SK-N-SH (cell line): ENCODE measurements at regions not wholly inside any gene's neighbourhood (a gene's known extent, or its start where the extent isn't known, plus 50 kb on each side); places are given as distances from the start of the nearest gene placed in this dataset.

Experiments used
- CTCF ChIA-PET: fragments of 300-600, 350-600 bp; formaldehyde crosslinking; extraction: SDS; loops from one replicate; lab custom pipeline; 2021; lab: Yijun Ruan, JAX
- POLR2A ChIA-PET: fragments of 350-600 bp; sonication (Branson Sonifier 250); formaldehyde crosslinking; extraction: SDS; loops from one replicate; lab custom pipeline; 2020; ENCODE audit warnings: antibody characterized with exemption, inconsistent platforms; lab: Yijun Ruan, JAX
- DNase-seq: peaks from one replicate; pipeline ENCODE4 v3.0.0; 2012
- H2AFZ ChIP-seq: fragments of 200-600 bp; sonication (generic); 2 replicates; pipeline ENCODE4 v1.8.1; 2016; ENCODE audit warnings: antibody characterized with exemption, mild to moderate bottlenecking, low read depth
- H3F3A ChIP-seq: fragments of 200-600 bp; sonication (generic); replicated peaks from 2 replicates; pipeline ENCODE3; 2016; ENCODE audit warnings: antibody characterized with exemption, mild to moderate bottlenecking; ENCODE audit not compliant: insufficient read depth
- H3K27ac ChIP-seq, 2 experiments: fragments of 200-500 bp in 1 of 2; fragments of 200-600 bp in 1 of 2; sonication (Bioruptor generic) in 1 of 2; sonication (generic), shearing (Covaris generic) in 1 of 2; 2 replicates each; pipeline versions ENCODE4 v1.5.1 to v1.6.1; 2014 to 2016; ENCODE audit warnings: low read depth in 2 of 2, inconsistent platforms in 1 of 2, low read length in 1 of 2, mild to moderate bottlenecking in 1 of 2, mixed read lengths in 1 of 2
- H3K27me3 ChIP-seq: fragments of 200-600 bp; sonication (generic), shearing (Covaris generic); 2 replicates; pipeline ENCODE4 v1.6.1; 2016; ENCODE audit warnings: mixed run types; ENCODE audit not compliant: insufficient read depth
- H3K36me3 ChIP-seq, 2 experiments: fragments of 200-500 bp in 1 of 2; fragments of 200-600 bp in 1 of 2; sonication (Bioruptor generic) in 1 of 2; sonication (generic) in 1 of 2; replicated peaks in 1 of 2; 2 replicates each; pipeline versions ENCODE3 to v1.5.1; 2014 to 2016; ENCODE audit warnings: low read length in 1 of 2, mild to moderate bottlenecking in 1 of 2; ENCODE audit not compliant: insufficient read depth in 2 of 2, control insufficient read depth in 1 of 2
- H3K4me1 ChIP-seq, 2 experiments: fragments of 200-500 bp in 1 of 2; fragments of 200-600 bp in 1 of 2; sonication (Bioruptor generic) in 1 of 2; sonication (generic), shearing (Covaris generic) in 1 of 2; 2 replicates each; pipeline versions ENCODE4 v1.5.1 to v1.6.1; 2014 to 2016; ENCODE audit warnings: low read depth in 1 of 2, low read length in 1 of 2, mixed run types in 1 of 2; ENCODE audit not compliant: insufficient read depth in 2 of 2, control insufficient read depth in 1 of 2
- H3K4me2 ChIP-seq: fragments of 200-600 bp; sonication (generic), shearing (Covaris generic); 2 replicates; pipeline ENCODE4 v1.6.1; 2017; ENCODE audit warnings: mixed run types
- H3K4me3 ChIP-seq, 2 experiments: fragments of 200-500 bp in 1 of 2; fragments of 200-600 bp in 1 of 2; sonication (Bioruptor generic) in 1 of 2; sonication (generic), shearing (Covaris generic) in 1 of 2; 2 replicates each; pipeline versions ENCODE4 v1.5.1 to v1.8.1; 2014 to 2016; ENCODE audit warnings: low read depth in 2 of 2, inconsistent platforms in 1 of 2, low read length in 1 of 2, mild to moderate bottlenecking in 1 of 2, mixed read lengths in 1 of 2, moderate library complexity in 1 of 2
- H3K79me2 ChIP-seq: fragments of 200-600 bp; sonication (generic); 2 replicates; pipeline ENCODE4 v1.8.1; 2017; ENCODE audit warnings: mild to moderate bottlenecking; ENCODE audit not compliant: insufficient read depth
- H3K9ac ChIP-seq: fragments of 200-600 bp; sonication (generic); 2 replicates; pipeline ENCODE4 v1.6.1; 2017; ENCODE audit warnings: mixed run types
- H3K9me2 ChIP-seq: fragments of 200-600 bp; sonication (generic); 2 replicates; pipeline ENCODE4 v1.6.1; 2017; ENCODE audit warnings: mixed run types
- H3K9me3 ChIP-seq: fragments of 200-600 bp; sonication (generic); 2 replicates; pipeline ENCODE4 v1.6.1; 2017; ENCODE audit warnings: mixed run types, mild to moderate bottlenecking, moderate library complexity
- H4K20me1 ChIP-seq: fragments of 200-600 bp; sonication (generic); 2 replicates; pipeline ENCODE4 v1.6.1; 2017; ENCODE audit warnings: mild to moderate bottlenecking, mixed run types; ENCODE audit not compliant: insufficient read depth
- FOSL2 ChIP-seq: IDR thresholded peaks from 2 replicates; pipeline ENCODE4 v1.4.0; 2012; ENCODE audit warnings: low read depth, mild to moderate bottlenecking, moderate library complexity, borderline replicate concordance
- GABPA ChIP-seq: IDR thresholded peaks from 2 replicates; pipeline ENCODE4 v1.4.0; 2012; ENCODE audit warnings: low read depth, mild to moderate bottlenecking
- IRF3 ChIP-seq: fragments of 150-350 bp; IDR thresholded peaks from 2 replicates; pipeline ENCODE4 v1.6.1; 2016; ENCODE audit warnings: mild to moderate bottlenecking, low read depth, low read length
- MXI1 ChIP-seq: IDR thresholded peaks from 2 replicates; pipeline ENCODE4 v1.6.1; 2012; ENCODE audit warnings: mild to moderate bottlenecking, low read depth, low read length, improper control_type of control experiment
- POLR2AphosphoS5 ChIP-seq: IDR thresholded peaks from 2 replicates; pipeline ENCODE4 v1.6.1; 2012; ENCODE audit warnings: low read depth, low read length
- RAD21 ChIP-seq: IDR thresholded peaks from 2 replicates; pipeline ENCODE4 v1.6.1; 2012; ENCODE audit warnings: mild to moderate bottlenecking, low read length
- REST ChIP-seq: IDR thresholded peaks from 2 replicates; pipeline ENCODE4 v1.6.1; 2012; ENCODE audit warnings: mild to moderate bottlenecking, low read depth, low read length, moderate library complexity
- WGBS: methylation state at CpG from one replicate; pipeline ENCODE4 v1.1.6; 2017; ENCODE audit warnings: low lambda C conversion rate; 5-methylcytosine and 5-hydroxymethylcytosine counted together

GRCh38 chr6:168196385-168196860 lies 117.4 kb upstream of the FRMD1 start:
- ChIA-PET CTCF (interaction anchor here (1.3 kb wide), 1 partner anchor 159 kb away, joined by 5 read pairs; no protein-coding TSS in a partner anchor), POLR2A (no interaction called here)
- Histone ChIP-seq H2AFZ (no peak overlapping the region), H3K27ac (no peak overlapping the region), H3K4me1 (no peaks in the 10 kb centered on the region), H3K4me3 (no peak overlapping the region), H3K4me2 (no peak overlapping the region), H3K36me3 (no peaks in the 10 kb centered on the region), H3K79me2 (no peaks in the 10 kb centered on the region), H3K9me2 (no peaks in the 10 kb centered on the region), H3F3A (no peaks in the 10 kb centered on the region), H4K20me1 (no peaks in the 10 kb centered on the region), H3K9me3 (no peaks in the 10 kb centered on the region), H3K9ac (no peak overlapping the region), H3K27me3 (no peaks in the 10 kb centered on the region)
- TF ChIP-seq POLR2AphosphoS5 (no peak), IRF3 (no peak), RAD21 (no peak)
- no peak for DNase-seq
- WGBS, result 37% methylated on average over 14 of the region's 14 CpGs

- Histone ChIP-seq H3K36me3 (no peaks in the 10 kb centered on the region), H3K4me2 (no peak overlapping the region), H4K20me1 (no peaks in the 10 kb centered on the region), H3K27ac (no peak overlapping the region), H3K27me3 (no peaks in the 10 kb centered on the region), H3K79me2 (no peaks in the 10 kb centered on the region), H3K4me1 (no peaks in the 10 kb centered on the region), H3K9ac (no peak overlapping the region), H3K4me3 (no peak overlapping the region), H3F3A (no peaks in the 10 kb centered on the region), H3K9me2 (no peaks in the 10 kb centered on the region), H2AFZ (no peak overlapping the region), H3K9me3 (no peaks in the 10 kb centered on the region)
- DNase-seq, result peak; percentile 9
- POLR2A ChIA-PET, result no interaction called here
- WGBS, result 60% methylated on average over 10 of the region's 10 CpGs
- CTCF ChIA-PET, result interaction anchor here (1.3 kb wide), 1 partner anchor 159 kb away, joined by 5 read pairs; no protein-coding TSS in a partner anchor
- TF ChIP-seq POLR2AphosphoS5 (no peak), GABPA (no peak), RAD21 (no peak), REST (no peak), FOSL2 (no peak), MXI1 (no peak), IRF3 (no peak)
Measured at GRCh38 chr6:168195712-168196111, 116.7 kb upstream of the FRMD1 start.
